Uterus (tissue), 2 donors: ENCODE measurements at regions not wholly inside any gene's neighbourhood (a gene's known extent, or its start where the extent isn't known, plus 50 kb on each side); places are given as distances from the start of the nearest gene placed in this dataset.

Source experiments
- CTCF ChIP-seq, 4 experiments: fragments of 200-600 bp in 2 of 4; fragments of 450-650 bp in 2 of 4; sonication (generic) in 2 of 4; IDR thresholded peaks; one replicate each; pipeline ENCODE4 v1.5.1; 2016 to 2019; ENCODE audit warnings: antibody characterized with exemption in 4 of 4, mild to moderate bottlenecking in 2 of 4, moderate library complexity in 1 of 4
- POLR2A ChIP-seq, 2 donors: fragments of 450-650 bp; IDR thresholded peaks; one replicate each; pipeline ENCODE4 v1.6.1; 2016; ENCODE audit warnings: antibody characterized with exemption in 2 of 2, mild to moderate bottlenecking in 1 of 2, moderate library complexity in 1 of 2

- TF ChIP-seq CTCF (IDR thresholded peaks at IDR 0.05) (no peak), POLR2A (IDR thresholded peaks at IDR 0.05) (no peak)
These were observed 242.6 kb upstream of the ZNF32 start for GRCh38 chr10:43891241-43891640.
